ENCODE measurements at regions not wholly inside any gene's neighbourhood (a gene's known extent, or its start where the extent isn't known, plus 50 kb on each side); places are given as distances from the start of the nearest gene placed in this dataset.

DNA sequence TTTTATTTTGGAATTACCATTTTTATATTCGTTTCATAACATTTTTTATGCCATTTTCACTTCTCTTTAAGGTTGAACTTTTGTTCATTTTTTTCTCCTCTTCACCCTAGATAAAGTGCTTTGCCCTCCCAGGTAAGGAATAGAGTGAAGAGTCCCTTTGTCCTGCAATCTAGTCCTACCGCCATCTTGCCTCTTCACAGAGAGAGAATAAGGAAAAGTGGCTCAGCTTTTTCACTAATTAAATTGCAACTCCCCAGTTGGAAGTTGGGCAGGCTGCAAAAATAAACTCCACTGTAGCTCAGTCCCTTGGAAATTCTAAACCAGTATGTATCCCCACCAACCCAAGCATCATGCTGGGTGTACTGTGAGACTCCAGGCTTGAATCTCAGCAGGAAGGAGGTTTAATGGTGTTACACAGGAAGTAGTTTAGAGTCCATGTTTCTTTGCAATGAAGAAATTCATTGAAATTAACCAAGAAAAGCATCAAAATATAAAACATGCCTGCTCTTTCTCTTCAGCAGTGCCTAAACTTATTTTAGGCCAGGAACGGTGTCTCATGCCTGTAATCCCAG lies 60.3 kb upstream of the PCSK1 start:
- TF ChIP-seq CTCF (conservative IDR thresholded peaks at IDR 0.05; ENCODE audit: low read depth, low read length) (no peak), EZH2 (IDR thresholded peaks at IDR 0.05; ENCODE audit: low read length, unreplicated experiment) (no peak)
